Breast epithelium (tissue), 4 donors: ENCODE measurements at regions not wholly inside any gene's neighbourhood (a gene's known extent, or its start where the extent isn't known, plus 50 kb on each side); places are given as distances from the start of the nearest gene placed in this dataset.

Experiments used
- DNase-seq, 2 donors: peaks; one replicate each; pipeline ENCODE4 v3.0.0-alpha.2; 2019; ENCODE audit warnings: low spot score in 2 of 2
- H3K27ac ChIP-seq, 2 donors: fragments of 200-600 bp; sonication (generic) in 1 of 2; one replicate each; pipeline ENCODE4 v1.5.1; 2016 to 2019; ENCODE audit warnings: mild to moderate bottlenecking in 1 of 2
- H3K27me3 ChIP-seq, 2 donors: fragments of 200-600 bp; sonication (generic) in 1 of 2; one replicate each; pipeline versions ENCODE4 v1.5.1 to v1.6.0; 2017 to 2019; ENCODE audit warnings: control low read depth in 1 of 2, mild to moderate bottlenecking in 1 of 2
- H3K36me3 ChIP-seq: fragments of 200-600 bp; one replicate; pipeline ENCODE4 v1.5.1; 2019
- H3K4me1 ChIP-seq, 2 donors: fragments of 200-600 bp; sonication (generic); one replicate each; pipeline ENCODE4 v1.5.1; 2016 to 2019; ENCODE audit warnings: control low read depth in 1 of 2
- H3K4me3 ChIP-seq, 3 donors: fragments of 200-600 bp; sonication (generic); 1 replicate in 2 of 3; 2 replicates in 1 of 3; pipeline ENCODE4 v1.5.1; 2016 to 2019; ENCODE audit warnings: mild to moderate bottlenecking in 3 of 3, moderate library complexity in 2 of 3
- H3K9me3 ChIP-seq, 2 donors: fragments of 200-600 bp; sonication (generic) in 1 of 2; one replicate each; pipeline ENCODE4 v1.5.1; 2016 to 2019; ENCODE audit warnings: control low read depth in 1 of 2
- CTCF ChIP-seq, 3 donors: fragments of 450-650 bp; IDR thresholded peaks; one replicate each; pipeline ENCODE4 v1.5.1; 2016 to 2017; ENCODE audit warnings: antibody characterized with exemption in 3 of 3, mild to moderate bottlenecking in 3 of 3, moderate library complexity in 3 of 3
- POLR2A ChIP-seq: fragments of 450-650 bp; IDR thresholded peaks from one replicate; pipeline ENCODE4 v1.6.1; 2016; ENCODE audit warnings: antibody characterized with exemption, mild to moderate bottlenecking, moderate library complexity
- POLR2AphosphoS5 ChIP-seq, 3 donors: sonication (generic); formaldehyde crosslinking; IDR thresholded peaks; one replicate each; pipeline ENCODE4 v1.6.1; 2017; ENCODE audit warnings: antibody characterized with exemption in 3 of 3
- intact Hi-C: fragments of 100-400 bp; cut with DNase I; formaldehyde crosslinking; loops from one replicate; pipeline ENCODE4 v1.15.1; 2023; ENCODE audit warnings: low total_unique reads

- Histone ChIP-seq H3K27me3 (no peaks in the 10 kb centered on the region), H3K36me3 (no peaks in the 10 kb centered on the region), H3K27ac (peak overlapping the region; percentile 37 to 77), H3K4me1 (peaks cover 14 to 23% of the 10 kb centered on the region in 2 donors), H3K9me3 (no peaks in the 10 kb centered on the region), H3K4me3 (peak overlapping the region in 1 of 3 donors; percentile 28)
- TF ChIP-seq POLR2A (no peak), POLR2AphosphoS5 (IDR thresholded peaks at IDR 0.05) (no peak), CTCF (IDR thresholded peaks at IDR 0.05) (no peak)
- DNase-seq = no peak
- intact Hi-C loops = loop anchor here (10.0 kb wide), 1 partner anchor 75 kb away; no protein-coding TSS in a partner anchor
These were observed 112.3 kb upstream of the NCOR2 start for GRCh38 chr12:124679533-124680371.

- no peak for DNase-seq
- TF ChIP-seq POLR2A = no peak
- no peak for TF ChIP-seq POLR2AphosphoS5 (IDR thresholded peaks at IDR 0.05)
- no peak for TF ChIP-seq CTCF (IDR thresholded peaks at IDR 0.05)
- H3K27ac ChIP-seq = peak overlapping the region; percentile 37 to 77
- H3K36me3 ChIP-seq = no peaks in the 10 kb centered on the region
- H3K4me3 ChIP-seq = no peak overlapping the region
- intact Hi-C loops = no loop called here
- peaks cover 14 to 23% of the 10 kb centered on the region in 2 donors for H3K4me1 ChIP-seq
- H3K27me3 ChIP-seq = no peaks in the 10 kb centered on the region
- H3K9me3 ChIP-seq = no peaks in the 10 kb centered on the region
These were observed 111.6 kb upstream of the NCOR2 start for GRCh38 chr12:124679047-124679446.

- Histone ChIP-seq H3K4me3 (no peak overlapping the region), H3K9me3 (no peaks in the 10 kb centered on the region), H3K27ac (no peak overlapping the region), H3K27me3 (no peaks in the 10 kb centered on the region), H3K4me1 (peaks cover 14 to 23% of the 10 kb centered on the region in 2 donors), H3K36me3 (no peaks in the 10 kb centered on the region)
- no peak for DNase-seq
- intact Hi-C loops = no loop called here
- TF ChIP-seq CTCF (IDR thresholded peaks at IDR 0.05) (no peak), POLR2A (no peak), POLR2AphosphoS5 (IDR thresholded peaks at IDR 0.05) (no peak)
These were observed 111.0 kb upstream of the NCOR2 start for GRCh38 chr12:124678421-124678893.

- H3K4me1 ChIP-seq = peaks cover 14 to 16% of the 10 kb centered on the region in 2 donors
These were observed 110.3 kb upstream of the NCOR2 start for GRCh38 chr12:124677552-124678356.

GRCh38 chr12:124676714-124677462 lies 109.5 kb upstream of the NCOR2 start:
- TF ChIP-seq POLR2A = no peak
- TF ChIP-seq POLR2AphosphoS5 (IDR thresholded peaks at IDR 0.05) = no peak
- TF ChIP-seq CTCF (IDR thresholded peaks at IDR 0.05) = no peak
- Histone ChIP-seq H3K4me3 (no peak overlapping the region), H3K27ac (peak overlapping the region in 1 of 2 donors; percentile 38), H3K36me3 (no peaks in the 10 kb centered on the region), H3K4me1 (peaks cover 8 to 9% of the 10 kb centered on the region in 2 donors), H3K9me3 (no peaks in the 10 kb centered on the region), H3K27me3 (no peaks in the 10 kb centered on the region)
- no peak for DNase-seq
- intact Hi-C loops = no loop called here

More at GRCh38 chr12:124677552-124678356, 110.3 kb upstream of the NCOR2 start:
- no peaks in the 10 kb centered on the region for H3K27me3 ChIP-seq
- no peak for DNase-seq
- H3K36me3 ChIP-seq = no peaks in the 10 kb centered on the region
- intact Hi-C loops = no loop called here
- no peak overlapping the region for H3K4me3 ChIP-seq
- no peak overlapping the region for H3K27ac ChIP-seq
- no peak for TF ChIP-seq POLR2A
- H3K9me3 ChIP-seq = no peaks in the 10 kb centered on the region
